ENCODE measurements at regions not wholly inside any gene's neighbourhood (a gene's known extent, or its start where the extent isn't known, plus 50 kb on each side); places are given as distances from the start of the nearest gene placed in this dataset.

DNA sequence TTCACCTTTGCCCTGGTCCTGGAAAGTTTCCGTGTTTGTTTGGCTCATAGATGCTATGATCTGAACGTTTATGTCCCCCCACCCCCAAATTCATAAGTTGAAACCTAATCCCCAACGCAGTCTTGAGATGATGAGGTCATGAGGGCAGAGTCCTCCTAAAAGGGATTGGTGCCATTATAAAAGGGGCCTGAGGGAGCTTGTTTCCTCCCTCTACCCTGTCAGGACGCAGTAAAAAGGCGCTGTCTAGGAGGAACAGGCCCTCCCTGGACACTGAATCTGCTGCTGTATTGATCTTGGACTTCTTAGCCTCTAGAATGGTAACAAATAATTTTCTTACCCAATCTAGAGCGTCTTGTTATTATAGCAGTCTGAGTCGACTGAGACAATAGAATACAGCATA is 2190.6 kb upstream of the TENM3 start:
- TF ChIP-seq, protein P1, sequence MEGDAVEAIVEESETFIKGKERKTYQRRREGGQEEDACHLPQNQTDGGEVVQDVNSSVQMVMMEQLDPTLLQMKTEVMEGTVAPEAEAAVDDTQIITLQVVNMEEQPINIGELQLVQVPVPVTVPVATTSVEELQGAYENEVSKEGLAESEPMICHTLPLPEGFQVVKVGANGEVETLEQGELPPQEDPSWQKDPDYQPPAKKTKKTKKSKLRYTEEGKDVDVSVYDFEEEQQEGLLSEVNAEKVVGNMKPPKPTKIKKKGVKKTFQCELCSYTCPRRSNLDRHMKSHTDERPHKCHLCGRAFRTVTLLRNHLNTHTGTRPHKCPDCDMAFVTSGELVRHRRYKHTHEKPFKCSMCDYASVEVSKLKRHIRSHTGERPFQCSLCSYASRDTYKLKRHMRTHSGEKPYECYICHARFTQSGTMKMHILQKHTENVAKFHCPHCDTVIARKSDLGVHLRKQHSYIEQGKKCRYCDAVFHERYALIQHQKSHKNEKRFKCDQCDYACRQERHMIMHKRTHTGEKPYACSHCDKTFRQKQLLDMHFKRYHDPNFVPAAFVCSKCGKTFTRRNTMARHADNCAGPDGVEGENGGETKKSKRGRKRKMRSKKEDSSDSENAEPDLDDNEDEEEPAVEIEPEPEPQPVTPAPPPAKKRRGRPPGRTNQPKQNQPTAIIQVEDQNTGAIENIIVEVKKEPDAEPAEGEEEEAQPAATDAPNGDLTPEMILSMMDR (IDR thresholded peaks at IDR 0.05): no peak
- TF ChIP-seq POLR2AphosphoS5 (IDR thresholded peaks at IDR 0.05; ENCODE audit: insufficient read depth in 1 of 2, low read depth in 1 of 2): no peak

Measured in vagina (tissue), 2 donors.